Ovary (tissue), 7 donors: ENCODE measurements at regions not wholly inside any gene's neighbourhood (a gene's known extent, or its start where the extent isn't known, plus 50 kb on each side); places are given as distances from the start of the nearest gene placed in this dataset.

Source experiments
- DNase-seq, 5 donors: peaks; one replicate each; pipeline ENCODE4 v3.0.0-alpha.2; 2019 to 2020
- H3K27ac ChIP-seq, 2 donors: fragments of 200-600 bp; one replicate each; pipeline versions ENCODE4 v1.5.1 to v1.8.0; 2019 to 2022
- H3K27me3 ChIP-seq: fragments of 200-600 bp; one replicate; pipeline ENCODE4 v1.8.0; 2022
- H3K36me3 ChIP-seq: fragments of 200-600 bp; sonication (generic); one replicate; pipeline ENCODE4 v1.5.1; 2019
- H3K4me1 ChIP-seq: one replicate; pipeline ENCODE4 v1.8.1; 2013; ENCODE audit warnings: mild to moderate bottlenecking, moderate library complexity; ENCODE audit not compliant: insufficient read depth
- H3K4me3 ChIP-seq: fragments of 200-600 bp; sonication (generic); one replicate; pipeline ENCODE4 v1.5.1; 2017
- H3K9me3 ChIP-seq, 2 donors: fragments of 200-600 bp in 1 of 2; sonication (generic) in 1 of 2; one replicate each; pipeline versions ENCODE4 v1.5.1 to v1.8.1; 2013 to 2019; ENCODE audit warnings: mild to moderate bottlenecking in 1 of 2, moderate library complexity in 1 of 2
- CTCF ChIP-seq, 3 donors: fragments of 450-650 bp in 2 of 3; fragments of 200-600 bp in 1 of 3; IDR thresholded peaks; one replicate each; pipeline versions ENCODE4 v1.5.1 to v1.8.0; 2016 to 2022; ENCODE audit warnings: antibody characterized with exemption in 3 of 3, mild to moderate bottlenecking in 1 of 3
- EP300 ChIP-seq: sonication (generic); formaldehyde crosslinking; IDR thresholded peaks from one replicate; pipeline ENCODE4 v1.6.1; 2017; ENCODE audit warnings: antibody characterized with exemption
- POLR2A ChIP-seq: fragments of 450-650 bp; IDR thresholded peaks from one replicate; pipeline ENCODE4 v1.6.1; 2017; ENCODE audit warnings: antibody characterized with exemption, mild to moderate bottlenecking, moderate library complexity
- WGBS, 3 donors: extraction: QIAGEN DNeasy Blood & Tissue Kit in 1 of 3; methylation state at CpG; one replicate each; pipeline versions ENCODE4 v1.1.5 to v1.1.7; 2013 to 2017; 5-methylcytosine and 5-hydroxymethylcytosine counted together
- intact Hi-C, 4 donors: fragments of 100-400 bp; cut with DNase I; formaldehyde crosslinking; loops; one replicate each; pipeline versions ENCODE4 v1.11.0 to v1.15.1; 2022 to 2023
- donor health status: DM: no; HTN: no; CAD: no; lungs with moderate emphysema.
- donor health status: DM: no; HTN: no; CAD: no.
- donor health status: Bipolar disorder and iron deficiency.
- donor health status: DM: no; HTN: no; CAD: no.
- donor health status: DM: yes; HTN: yes; CAD: no.

GRCh38 chr12:24679126-24679525 is 269.8 kb downstream of the BCAT1 start:
- Histone ChIP-seq H3K27me3 (no peaks in the 10 kb centered on the region), H3K27ac (no peak overlapping the region), H3K4me3 (no peak overlapping the region), H3K36me3 (no peaks in the 10 kb centered on the region), H3K4me1 (no peaks in the 10 kb centered on the region), H3K9me3 (no peaks in the 10 kb centered on the region)
- 82 to 84% (median 83%) methylated on average over 3 of the region's 3 CpGs for WGBS, 3 donors
- TF ChIP-seq EP300 (no peak), POLR2A (no peak), CTCF (IDR thresholded peaks at IDR 0.05) (no peak)
- intact Hi-C loops: no loop called here
- DNase-seq: no peak

- whole genome bisulfite sequencing, 3 donors: 28 to 37% (median 33%) methylated on average over 2 of the region's 2 CpGs
- no peak overlapping the region for H3K27ac ChIP-seq
- no peaks in the 10 kb centered on the region for H3K9me3 ChIP-seq
- no peaks in the 10 kb centered on the region for H3K4me1 ChIP-seq
- DNase-seq: no peak
- TF ChIP-seq POLR2A (no peak), CTCF (IDR thresholded peaks at IDR 0.05) (no peak), EP300 (no peak)
- H3K27me3 ChIP-seq: no peaks in the 10 kb centered on the region
- no peaks in the 10 kb centered on the region for H3K36me3 ChIP-seq
- intact Hi-C loops: no loop called here
- no peak overlapping the region for H3K4me3 ChIP-seq
Observed at GRCh38 chr12:24678436-24678835, 270.5 kb downstream of the BCAT1 start.

GRCh38 chr12:24668563-24668962 is 280.3 kb downstream of the BCAT1 start:
- H3K27me3 ChIP-seq: no peaks in the 10 kb centered on the region
- intact Hi-C loops: no loop called here
- no peaks in the 10 kb centered on the region for H3K9me3 ChIP-seq
- H3K4me1 ChIP-seq: no peaks in the 10 kb centered on the region
- H3K4me3 ChIP-seq: no peak overlapping the region
- 43 to 92% (median 88%) methylated on average over 2 of the region's 2 CpGs for WGBS, 3 donors
- no peak for DNase-seq
- TF ChIP-seq POLR2A: no peak
- TF ChIP-seq CTCF (IDR thresholded peaks at IDR 0.05): no peak
- no peak for TF ChIP-seq EP300
- no peaks in the 10 kb centered on the region for H3K36me3 ChIP-seq
- no peak overlapping the region for H3K27ac ChIP-seq

- Histone ChIP-seq H3K9me3 (no peaks in the 10 kb centered on the region), H3K4me3 (no peak overlapping the region), H3K36me3 (no peaks in the 10 kb centered on the region), H3K27me3 (no peaks in the 10 kb centered on the region), H3K27ac (no peak overlapping the region), H3K4me1 (no peaks in the 10 kb centered on the region)
- DNase-seq: no peak
- TF ChIP-seq CTCF (IDR thresholded peaks at IDR 0.05): no peak
- TF ChIP-seq EP300: no peak
- no peak for TF ChIP-seq POLR2A
- 93 to 96% (median 95%) methylated on average over 9 of the region's 9 CpGs for WGBS, 3 donors
- intact Hi-C loops: no loop called here
Observed at GRCh38 chr12:24664161-24664880, 284.6 kb downstream of the BCAT1 start.
